Keratinocyte (primary cell): ENCODE measurements at regions not wholly inside any gene's neighbourhood (a gene's known extent, or its start where the extent isn't known, plus 50 kb on each side); places are given as distances from the start of the nearest gene placed in this dataset.

Experiments used
- DNase-seq: peaks from one replicate; pipeline ENCODE4 v3.0.0-alpha.2; 2011; ENCODE audit warnings: low read depth, missing footprints, low spot score
- FAIRE-seq: peaks from 2 replicates; lab custom pipeline; 2011; peaks lifted over from hg19 to GRCh38; lab: Jason Lieb, UNC
- H2AFZ ChIP-seq: 2 replicates; pipeline ENCODE4 v1.6.0; 2012; ENCODE audit warnings: low read length, control low read depth, inconsistent platforms; ENCODE audit not compliant: control insufficient read depth
- H3K27ac ChIP-seq: 2 replicates; pipeline ENCODE4 v1.5.1; 2011; ENCODE audit warnings: low read length; ENCODE audit not compliant: control insufficient read depth, insufficient read depth
- H3K27me3 ChIP-seq: 3 replicates; pipeline ENCODE4 v1.6.0; 2011; ENCODE audit warnings: low read length; ENCODE audit not compliant: control insufficient read depth, insufficient read depth; ENCODE audit errors: extremely low read depth
- H3K36me3 ChIP-seq, 2 experiments: 2 replicates in 1 of 2; 3 replicates in 1 of 2; pipeline ENCODE4 v1.5.1; 2011; ENCODE audit warnings: low read length in 2 of 2, mild to moderate bottlenecking in 1 of 2; ENCODE audit not compliant: control insufficient read depth in 2 of 2, insufficient read depth in 2 of 2; ENCODE audit errors: extremely low read depth in 1 of 2
- H3K4me1 ChIP-seq: 3 replicates; pipeline ENCODE4 v1.5.1; 2011; ENCODE audit warnings: low read length; ENCODE audit not compliant: control insufficient read depth, insufficient read depth; ENCODE audit errors: extremely low read depth
- H3K4me2 ChIP-seq: 3 replicates; pipeline ENCODE4 v1.6.0; 2011; ENCODE audit warnings: low read depth, low read length; ENCODE audit not compliant: control insufficient read depth, insufficient read depth; ENCODE audit errors: extremely low read depth
- H3K4me3 ChIP-seq, 3 experiments: fragments of 200-600 bp in 1 of 3; sonication (generic) in 1 of 3; 2 replicates in 2 of 3; 3 replicates in 1 of 3; pipeline ENCODE4 v1.5.1; 2011 to 2016; ENCODE audit warnings: low read length in 3 of 3, mild to moderate bottlenecking in 3 of 3, control low read depth in 2 of 3, inconsistent platforms in 1 of 3, low read depth in 1 of 3, mixed read lengths in 1 of 3, mixed run types in 1 of 3, moderate library complexity in 1 of 3; ENCODE audit not compliant: control insufficient read depth in 2 of 3, insufficient read depth in 2 of 3; ENCODE audit errors: extremely low read depth in 1 of 3
- H3K79me2 ChIP-seq: 2 replicates; pipeline ENCODE4 v1.6.0; 2012; ENCODE audit warnings: low read length; ENCODE audit not compliant: control insufficient read depth, insufficient read depth
- H3K9ac ChIP-seq: 3 replicates; pipeline ENCODE4 v1.6.0; 2011; ENCODE audit warnings: low read length; ENCODE audit not compliant: control insufficient read depth, insufficient read depth; ENCODE audit errors: extremely low read depth
- H3K9me1 ChIP-seq: 3 replicates; pipeline ENCODE4 v1.6.0; 2011; ENCODE audit warnings: low read length; ENCODE audit not compliant: control insufficient read depth, insufficient read depth; ENCODE audit errors: extremely low read depth
- H3K9me3 ChIP-seq: 2 replicates; pipeline ENCODE4 v1.5.1; 2012; ENCODE audit warnings: low read depth, low read length; ENCODE audit not compliant: control insufficient read depth
- H4K20me1 ChIP-seq: 3 replicates; pipeline ENCODE4 v1.6.0; 2011; ENCODE audit warnings: low read length; ENCODE audit not compliant: control insufficient read depth, insufficient read depth; ENCODE audit errors: extremely low read depth
- CTCF ChIP-seq, 3 experiments: IDR thresholded peaks in 1 of 3; conservative IDR thresholded peaks in 1 of 3; optimal IDR thresholded peaks in 1 of 3; 2 replicates in 2 of 3; 3 replicates in 1 of 3; pipeline versions ENCODE3 to v1.5.1; 2011; ENCODE audit warnings: low read length in 3 of 3, mild to moderate bottlenecking in 3 of 3, moderate library complexity in 2 of 3, control low read depth in 1 of 3, inconsistent platforms in 1 of 3; ENCODE audit not compliant: insufficient read depth in 2 of 3; ENCODE audit errors: extremely low read depth in 1 of 3
- EZH2 ChIP-seq: IDR thresholded peaks from one replicate; pipeline ENCODE4 v1.6.1; 2012; ENCODE audit warnings: inconsistent platforms, mild to moderate bottlenecking, low read length, moderate library complexity
- dilution Hi-C: fragments of 300-500 bp; cut with MboI; formaldehyde crosslinking; loops from one replicate; pipeline ENCODE4 v1.7.0; 2020; ENCODE audit warnings: low sequenced_read_pairs; ENCODE audit not compliant: extremely low pct_ligation_motif_present

- peak overlapping the region; percentile 40 for H3K4me2 ChIP-seq
- no peaks in the 10 kb centered on the region for H4K20me1 ChIP-seq
- H3K9ac ChIP-seq, result peak overlapping the region; percentile 35
- no peaks in the 10 kb centered on the region for H3K79me2 ChIP-seq
- dilution Hi-C loops, result no loop called here
- H3K27ac ChIP-seq, result peak overlapping the region; percentile 57
- H3K9me1 ChIP-seq, result no peaks in the 10 kb centered on the region
- no peaks in the 10 kb centered on the region for H3K9me3 ChIP-seq
- H3K27me3 ChIP-seq, result no peaks in the 10 kb centered on the region
- H3K4me3 ChIP-seq, result no peak overlapping the region
- peaks cover 15% of the 10 kb centered on the region for H3K4me1 ChIP-seq
- no peak for DNase-seq
- FAIRE-seq, result no peak
- peak overlapping the region; percentile 74 for H2AFZ ChIP-seq
- H3K36me3 ChIP-seq, result no peaks in the 10 kb centered on the region
- no peak for TF ChIP-seq EZH2
- no peak for TF ChIP-seq CTCF (optimal IDR thresholded peaks at IDR 0.05 in 1 of 3, IDR thresholded peaks at IDR 0.05 in 1 of 3, conservative IDR thresholded peaks at IDR 0.05 in 1 of 3; ENCODE audit: extremely low read depth in 1 of 3, insufficient read depth in 2 of 3, low read length in 3 of 3)
These were observed 88.0 kb upstream of the TNS3 start for GRCh38 chr7:47669901-47670384.

GRCh38 chr7:47669178-47669891 lies 87.4 kb upstream of the TNS3 start:
- FAIRE-seq (peak; percentile 99), DNase-seq (peak; percentile 28)
- Histone ChIP-seq H3K4me1 (peaks cover 15% of the 10 kb centered on the region), H3K36me3 (no peaks in the 10 kb centered on the region), H3K27ac (peak overlapping the region; percentile 57), H3K27me3 (no peaks in the 10 kb centered on the region), H2AFZ (peak overlapping the region; percentile 74), H3K9me1 (no peaks in the 10 kb centered on the region), H3K79me2 (no peaks in the 10 kb centered on the region), H3K4me3 (no peak overlapping the region), H3K9ac (peak overlapping the region; percentile 35), H4K20me1 (no peaks in the 10 kb centered on the region), H3K9me3 (no peaks in the 10 kb centered on the region), H3K4me2 (peak overlapping the region; percentile 40)
- dilution Hi-C loops, result no loop called here
- TF ChIP-seq CTCF (optimal IDR thresholded peaks at IDR 0.05 in 1 of 3, IDR thresholded peaks at IDR 0.05 in 1 of 3, conservative IDR thresholded peaks at IDR 0.05 in 1 of 3; ENCODE audit: extremely low read depth in 1 of 3, insufficient read depth in 2 of 3, low read length in 3 of 3) (peak in 2 of 3 experiments; percentile 16 to 29), EZH2 (no peak)
